GM18867 (cell line): ENCODE measurements at regions not wholly inside any gene's neighbourhood (a gene's known extent, or its start where the extent isn't known, plus 50 kb on each side); places are given as distances from the start of the nearest gene placed in this dataset.
"Not testable (repeated sequence)": the region's sequence is repeated elsewhere in the genome, so short reads cannot be mapped to it uniquely, and the experiment has no call there.

Experiments
- ATAC-seq: cut with Tn5 transposase; IDR thresholded peaks from one replicate; pipeline ENCODE4 v1.9.1; 2021; ENCODE audit warnings: mild to moderate bottlenecking, moderate library complexity; ENCODE audit not compliant: unreplicated experiment

GRCh38 chr20:51306081-51306480 is 236.4 kb downstream of the NFATC2 start:
- ATAC-seq: no peak

GRCh38 chr20:51305316-51306052 is 237.0 kb downstream of the NFATC2 start:
- no peak for ATAC-seq

DNA sequence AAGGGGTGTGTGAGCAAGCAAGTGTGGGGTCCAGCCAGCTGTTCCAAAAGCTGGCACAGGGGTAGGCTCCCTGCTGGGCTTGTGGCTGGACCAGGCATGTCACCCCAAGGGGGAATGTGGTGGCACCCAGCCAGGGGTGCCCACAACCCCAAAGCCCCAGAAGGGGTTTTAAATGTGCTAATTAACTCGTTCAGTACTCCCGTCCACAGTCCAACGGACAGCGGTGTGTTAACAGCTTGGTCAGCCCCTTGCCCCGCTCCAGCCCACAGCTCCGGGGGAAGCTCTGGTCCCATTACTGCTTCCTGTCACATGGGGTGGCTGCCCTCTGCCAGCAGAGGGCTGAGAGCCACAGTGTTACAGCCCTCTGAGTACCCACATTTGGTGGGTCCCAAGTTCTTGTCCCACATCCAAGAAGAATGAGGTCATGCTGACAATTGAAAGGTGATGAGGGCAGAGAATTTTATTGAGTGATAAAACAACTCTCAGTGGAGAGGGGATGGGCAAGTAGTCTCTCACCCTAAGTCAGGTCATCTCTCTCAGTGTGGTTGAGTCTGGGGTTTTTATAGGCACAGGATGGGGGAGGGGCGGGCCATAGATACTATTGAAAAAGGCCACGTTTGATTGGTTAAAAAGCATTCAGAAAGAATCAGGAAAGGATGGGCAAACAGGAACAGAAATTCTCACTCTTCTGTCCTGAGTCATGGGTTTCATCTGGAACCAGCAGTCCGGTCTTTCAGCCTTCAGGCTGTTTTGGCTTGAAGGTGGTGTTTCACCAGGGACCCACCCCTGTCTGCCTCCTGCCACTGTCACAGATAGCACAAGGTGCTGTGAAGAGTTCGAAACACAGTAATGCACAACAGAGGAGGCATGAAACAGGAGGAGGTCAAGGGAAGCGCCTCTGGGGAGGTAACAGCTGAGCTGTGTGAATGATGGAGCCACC is 238.5 kb downstream of the NFATC2 start:
- no peak for ATAC-seq

DNA sequence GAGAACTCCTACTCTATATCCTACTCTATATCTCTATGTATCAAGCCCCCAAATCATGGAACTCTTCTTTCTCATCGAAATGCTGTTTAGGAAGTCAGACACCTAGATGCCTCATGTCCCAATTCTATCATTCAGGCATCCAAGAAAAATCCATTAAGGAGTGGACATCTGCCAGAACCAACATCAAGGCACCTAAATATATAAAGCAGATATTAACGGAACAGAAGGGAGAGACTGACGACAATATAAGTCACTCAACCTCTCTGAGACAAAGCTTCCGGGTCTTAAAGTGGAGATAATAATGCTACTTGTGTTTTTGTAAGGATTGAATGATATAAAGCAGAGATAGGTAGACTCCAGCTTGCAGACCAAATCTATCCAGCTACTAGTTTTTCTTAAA is 241.5 kb downstream of the NFATC2 start:
- no peak for ATAC-seq

DNA sequence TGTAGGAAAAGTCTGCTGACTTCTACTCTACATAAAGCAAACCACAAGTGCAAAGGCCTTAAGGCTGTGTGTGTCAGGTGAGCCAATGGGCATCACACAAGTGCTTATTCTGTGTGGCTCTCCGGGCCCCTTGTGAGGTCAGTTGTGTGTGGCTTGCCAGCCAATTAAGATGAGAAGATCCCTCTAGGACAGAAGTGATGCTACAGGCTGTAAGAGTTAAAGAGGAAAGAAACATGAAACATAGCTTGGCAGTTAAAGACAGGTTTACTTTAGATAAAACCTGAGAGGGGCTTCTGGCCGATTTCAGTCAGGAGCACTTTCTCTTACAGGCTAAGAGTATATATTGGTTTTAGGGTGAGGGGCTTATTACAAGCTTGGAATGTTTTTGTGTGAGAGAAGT is 242.4 kb downstream of the NFATC2 start:
- no peak for ATAC-seq

GRCh38 chr20:51299413-51299812 is 243.1 kb downstream of the NFATC2 start:
- no peak for ATAC-seq

GRCh38 chr20:51298141-51298749 is 244.3 kb downstream of the NFATC2 start:
- no peak for ATAC-seq

GRCh38 chr20:51287628-51288413 is 254.7 kb downstream of the NFATC2 start:
- ATAC-seq: no peak

GRCh38 chr20:51286758-51287157 is 255.8 kb downstream of the NFATC2 start:
- ATAC-seq: no peak

- no peak for ATAC-seq
Measured at GRCh38 chr20:51285684-51286083, 256.8 kb downstream of the NFATC2 start.

DNA sequence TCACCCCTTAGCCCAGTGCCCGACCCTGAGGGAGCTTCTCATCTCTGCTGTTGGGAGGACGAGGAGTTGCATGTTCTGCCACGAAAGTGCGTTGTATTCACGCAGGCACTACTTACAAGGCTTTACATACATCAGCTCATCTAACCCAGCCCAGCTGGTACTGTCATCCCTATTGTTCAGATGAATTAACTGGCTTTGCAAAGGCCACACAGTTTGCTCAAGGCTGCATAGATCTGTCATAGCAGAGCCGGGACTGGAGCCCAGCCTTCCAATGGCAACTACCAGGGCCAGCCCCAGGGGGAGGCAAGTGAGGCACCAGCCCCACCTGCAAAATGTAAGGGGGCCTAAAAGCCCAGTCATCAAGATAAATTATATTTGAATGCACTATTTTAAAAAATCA is 257.6 kb downstream of the NFATC2 start:
- ATAC-seq: no peak

DNA sequence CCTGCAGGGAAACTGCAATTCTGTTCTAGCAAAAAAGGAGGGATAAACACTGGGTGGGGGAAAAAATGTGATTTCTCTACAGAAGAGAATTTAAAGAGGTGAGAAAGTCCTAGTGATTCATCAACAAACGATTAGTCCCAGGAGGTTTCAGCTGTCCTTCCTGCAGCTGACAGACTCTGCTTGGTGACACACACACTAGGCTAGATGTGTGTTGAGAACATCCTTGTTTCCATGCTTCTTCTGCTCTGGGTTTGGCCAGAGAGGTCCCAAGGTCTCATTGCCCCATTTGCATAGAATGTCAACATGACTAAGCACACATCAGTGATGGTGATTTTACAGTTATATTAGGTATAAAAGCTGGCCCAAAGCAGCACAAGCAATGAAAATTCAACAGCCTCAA is 258.3 kb downstream of the NFATC2 start:
- ATAC-seq: no peak

DNA sequence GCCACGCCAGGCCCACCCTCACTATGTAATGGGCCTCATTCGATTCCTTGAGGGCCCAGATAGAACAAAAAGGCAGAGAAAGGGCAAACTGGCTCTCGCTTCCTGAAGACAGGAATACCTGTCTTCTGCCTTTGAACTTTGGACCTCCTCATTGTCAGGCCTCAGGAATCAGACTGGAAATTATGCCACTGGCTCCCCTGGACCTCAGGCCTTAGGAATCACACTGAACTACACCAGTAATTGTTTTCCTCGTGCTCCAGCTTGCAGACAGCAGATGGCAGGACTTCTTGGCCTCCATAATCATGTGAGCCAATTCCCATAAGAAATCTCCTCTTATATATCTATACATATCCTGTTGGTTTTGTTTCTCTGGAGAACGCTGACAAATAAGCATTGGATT is 258.6 kb upstream of the KCNG1 start:
- ATAC-seq: no peak

GRCh38 chr20:51280047-51280446 is 257.1 kb upstream of the KCNG1 start:
- ATAC-seq: no peak

DNA sequence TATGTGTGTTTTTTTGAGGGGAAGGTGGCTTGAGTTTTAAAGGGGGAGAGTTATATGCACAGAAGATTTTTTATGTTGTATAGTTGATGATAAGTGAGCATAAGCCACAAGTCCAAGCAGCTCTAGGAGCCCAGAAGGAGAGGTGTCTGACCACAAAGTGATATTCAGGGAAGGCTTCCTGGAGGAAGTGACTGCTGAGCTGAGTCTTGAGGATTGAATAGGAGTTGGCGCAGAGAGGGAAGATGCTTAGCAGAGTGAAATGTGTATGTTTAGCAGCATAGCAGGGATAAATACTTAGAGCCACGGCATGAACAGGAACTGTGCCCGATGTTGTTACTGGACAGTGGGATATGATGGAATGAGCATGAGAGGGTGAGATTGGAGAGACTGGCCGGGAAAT is 255.1 kb upstream of the KCNG1 start:
- ATAC-seq: no peak

- ATAC-seq: no peak
Measured at GRCh38 chr20:51276296-51276695, 253.4 kb upstream of the KCNG1 start.

GRCh38 chr20:51275826-51276225 is 252.9 kb upstream of the KCNG1 start:
- no peak for ATAC-seq

GRCh38 chr20:51275181-51275580 is 252.3 kb upstream of the KCNG1 start:
- ATAC-seq: no peak

DNA sequence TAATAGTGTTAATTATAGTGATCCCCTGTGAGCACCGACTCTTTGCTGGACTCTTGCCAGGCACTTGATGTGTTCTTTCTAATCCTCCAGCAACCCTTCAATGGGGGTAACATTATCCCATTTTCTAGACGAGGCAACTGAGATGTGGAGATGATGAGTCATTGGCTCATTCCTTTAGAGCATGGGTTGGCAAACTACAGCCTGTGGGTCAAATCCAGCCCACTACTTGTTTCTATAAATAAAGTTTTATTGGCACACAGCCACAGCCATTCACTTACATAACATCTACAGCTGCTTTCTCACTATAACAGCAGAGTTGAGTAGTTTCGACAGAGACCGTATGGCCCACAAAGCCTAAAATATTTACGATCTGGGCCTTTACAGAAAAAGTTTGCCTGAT is 249.5 kb upstream of the KCNG1 start:
- ATAC-seq: no peak

GRCh38 chr20:51271931-51272330 is 249.0 kb upstream of the KCNG1 start:
- no peak for ATAC-seq

DNA sequence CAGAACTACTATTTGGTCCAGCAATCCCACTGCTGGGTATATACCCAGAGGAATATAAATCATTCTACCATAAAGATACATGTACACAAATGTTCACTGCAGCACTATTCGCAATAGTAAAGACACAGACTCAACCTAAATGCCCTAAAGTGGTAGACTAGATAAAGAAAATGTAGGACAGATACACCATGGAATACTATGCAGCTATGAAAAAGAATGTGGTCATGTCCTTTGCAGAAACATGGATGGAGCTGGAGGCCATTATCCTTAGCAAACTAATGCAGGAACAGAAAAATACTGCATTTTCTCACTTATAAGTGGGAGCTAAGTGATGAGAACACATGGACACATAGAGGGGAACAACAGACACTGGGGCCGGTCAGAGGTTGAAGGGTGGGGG is 248.4 kb upstream of the KCNG1 start:
- ATAC-seq: not testable (repeated sequence)
